ENCODE measurements at regions not wholly inside any gene's neighbourhood (a gene's known extent, or its start where the extent isn't known, plus 50 kb on each side); places are given as distances from the start of the nearest gene placed in this dataset.

DNA sequence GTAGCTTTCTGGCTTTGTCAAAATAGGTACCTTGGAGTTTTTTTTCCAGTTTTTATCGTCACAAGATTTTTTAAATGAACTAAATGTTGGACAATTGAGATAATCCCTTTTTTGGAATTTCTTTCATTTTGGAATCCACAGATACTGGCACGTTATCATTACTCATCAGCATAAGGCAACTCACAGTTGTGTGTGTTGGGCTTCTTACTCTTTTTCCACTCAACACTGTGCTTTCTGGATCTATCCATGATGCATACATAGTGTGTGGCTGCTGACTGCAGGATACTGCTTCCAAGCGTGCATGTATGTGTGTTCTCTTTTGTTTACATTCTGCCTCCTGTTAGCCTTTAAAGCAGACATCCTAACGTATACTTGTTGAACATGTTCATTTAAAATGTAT is 113.5 kb upstream of the FAM9A start:
- TF ChIP-seq, protein P1, sequence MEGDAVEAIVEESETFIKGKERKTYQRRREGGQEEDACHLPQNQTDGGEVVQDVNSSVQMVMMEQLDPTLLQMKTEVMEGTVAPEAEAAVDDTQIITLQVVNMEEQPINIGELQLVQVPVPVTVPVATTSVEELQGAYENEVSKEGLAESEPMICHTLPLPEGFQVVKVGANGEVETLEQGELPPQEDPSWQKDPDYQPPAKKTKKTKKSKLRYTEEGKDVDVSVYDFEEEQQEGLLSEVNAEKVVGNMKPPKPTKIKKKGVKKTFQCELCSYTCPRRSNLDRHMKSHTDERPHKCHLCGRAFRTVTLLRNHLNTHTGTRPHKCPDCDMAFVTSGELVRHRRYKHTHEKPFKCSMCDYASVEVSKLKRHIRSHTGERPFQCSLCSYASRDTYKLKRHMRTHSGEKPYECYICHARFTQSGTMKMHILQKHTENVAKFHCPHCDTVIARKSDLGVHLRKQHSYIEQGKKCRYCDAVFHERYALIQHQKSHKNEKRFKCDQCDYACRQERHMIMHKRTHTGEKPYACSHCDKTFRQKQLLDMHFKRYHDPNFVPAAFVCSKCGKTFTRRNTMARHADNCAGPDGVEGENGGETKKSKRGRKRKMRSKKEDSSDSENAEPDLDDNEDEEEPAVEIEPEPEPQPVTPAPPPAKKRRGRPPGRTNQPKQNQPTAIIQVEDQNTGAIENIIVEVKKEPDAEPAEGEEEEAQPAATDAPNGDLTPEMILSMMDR (IDR thresholded peaks at IDR 0.05): no peak
- H3K36me3 Mint-ChIP-seq (ENCODE audit: low read depth): no peaks in the 10 kb centered on the region
- Histone ChIP-seq H3K9me3 (ENCODE audit: control insufficient read depth in 1 of 2, insufficient read depth in 1 of 2, low read length in 2 of 2) (no peaks in the 10 kb centered on the region), H3K27ac (ENCODE audit: low read depth in 1 of 2, low read length in 2 of 2) (no peak overlapping the region), H3K4me3 (ENCODE audit: low read length) (no peak overlapping the region), H3K36me3 (ENCODE audit: insufficient read depth, low read length) (no peaks in the 10 kb centered on the region), H3K4me1 (ENCODE audit: insufficient read depth, low read length) (no peaks in the 10 kb centered on the region), H3K27me3 (ENCODE audit: control insufficient read depth in 1 of 2, insufficient read depth in 2 of 2, low read length in 2 of 2) (no peaks in the 10 kb centered on the region)
- H3K27ac Mint-ChIP-seq: no peak overlapping the region
- no peaks in the 10 kb centered on the region for H3K27me3 Mint-ChIP-seq
- no peaks in the 10 kb centered on the region for H3K4me1 Mint-ChIP-seq (ENCODE audit: low read depth)
- H3K9me3 Mint-ChIP-seq: no peaks in the 10 kb centered on the region
- no peak overlapping the region for H3K4me3 Mint-ChIP-seq
- intact Hi-C loops (cut with DNase I, micrococcal nuclease): no loop called here
- POLR2A ChIA-PET: no interaction called here
- ATAC-seq (ENCODE audit: poor library complexity) (no peak), DNase-seq (no peak)
- CTCF ChIA-PET: no interaction called here

DNA sequence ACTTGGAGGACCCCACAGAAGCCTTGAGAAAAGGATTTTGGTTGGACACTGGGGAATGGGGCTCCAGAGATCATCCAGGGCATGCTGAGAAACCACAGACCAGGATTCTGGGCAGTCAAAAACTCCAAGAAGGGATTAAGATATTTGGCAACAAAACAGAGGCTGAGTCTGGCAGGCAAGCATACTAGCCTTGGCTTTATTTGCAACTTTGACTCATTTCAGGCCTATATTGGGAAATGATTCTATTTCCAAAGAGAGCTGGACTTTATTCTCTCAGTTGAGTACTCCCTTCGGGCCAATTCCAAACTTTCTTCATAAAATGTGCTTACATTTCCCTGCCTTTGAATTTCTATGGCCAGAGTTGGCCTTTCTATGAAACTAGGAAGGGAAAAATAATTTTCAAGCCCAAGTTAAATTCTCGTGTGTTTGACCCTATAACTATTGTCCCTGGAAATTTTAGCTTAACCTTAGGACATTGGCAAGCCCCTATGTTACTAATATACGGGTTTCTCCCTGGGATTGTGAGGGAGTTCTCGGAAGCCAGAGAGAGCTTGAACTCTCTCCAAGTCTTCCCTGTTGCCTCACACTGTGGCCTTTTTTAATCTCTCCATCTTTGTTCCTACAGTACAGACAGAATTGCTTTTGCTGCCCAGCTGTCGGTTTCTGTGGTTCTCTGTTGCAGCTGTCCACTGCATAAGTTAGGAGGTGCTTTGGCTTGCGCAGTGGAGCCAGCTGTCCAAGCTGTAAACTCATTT is 112.6 kb upstream of the FAM9A start:
- no peak overlapping the region for H3K27ac ChIP-seq (ENCODE audit: low read depth in 1 of 2, low read length in 2 of 2)
- intact Hi-C loops (cut with DNase I, micrococcal nuclease): no loop called here
- no peaks in the 10 kb centered on the region for H3K36me3 Mint-ChIP-seq (ENCODE audit: low read depth)
- no peak for ATAC-seq (ENCODE audit: poor library complexity)
- DNase-seq: no peak
- no peaks in the 10 kb centered on the region for H3K36me3 ChIP-seq (ENCODE audit: insufficient read depth, low read length)
- CTCF ChIA-PET: no interaction called here
- TF ChIP-seq, protein P1 (IDR thresholded peaks at IDR 0.05): no peak
- no peak overlapping the region for H3K4me3 Mint-ChIP-seq
- H3K9me3 ChIP-seq (ENCODE audit: control insufficient read depth in 1 of 2, insufficient read depth in 1 of 2, low read length in 2 of 2): no peaks in the 10 kb centered on the region
- H3K27me3 ChIP-seq (ENCODE audit: control insufficient read depth in 1 of 2, insufficient read depth in 2 of 2, low read length in 2 of 2): no peaks in the 10 kb centered on the region
- H3K4me1 ChIP-seq (ENCODE audit: insufficient read depth, low read length): no peaks in the 10 kb centered on the region
- H3K4me1 Mint-ChIP-seq (ENCODE audit: low read depth): no peaks in the 10 kb centered on the region
- no peaks in the 10 kb centered on the region for H3K9me3 Mint-ChIP-seq
- no peak overlapping the region for H3K4me3 ChIP-seq (ENCODE audit: low read length)
- H3K27ac Mint-ChIP-seq: no peak overlapping the region
- H3K27me3 Mint-ChIP-seq: no peaks in the 10 kb centered on the region
- POLR2A ChIA-PET: no interaction called here

DNA sequence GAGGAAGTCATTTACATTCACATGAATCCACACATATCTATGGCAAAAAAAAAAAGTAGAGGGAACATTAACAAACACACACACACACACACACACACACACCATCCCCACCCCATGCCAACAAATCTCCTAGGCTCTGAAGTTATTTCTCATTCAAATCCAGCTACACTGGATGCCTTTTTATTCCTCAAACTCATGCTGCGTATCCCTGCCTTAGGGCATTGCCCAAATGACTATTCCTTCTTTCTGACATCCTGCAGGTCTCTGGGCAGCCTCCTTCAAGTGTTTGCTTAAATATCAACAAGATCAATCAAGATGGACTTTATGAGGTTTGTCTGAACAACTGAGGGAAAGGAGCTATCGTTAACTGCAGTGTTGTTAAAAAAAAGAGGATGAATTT is 106.5 kb upstream of the FAM9A start:
- intact Hi-C loops (cut with DNase I, micrococcal nuclease): no loop called here
- Histone ChIP-seq H3K4me3 (ENCODE audit: low read length) (no peak overlapping the region), H3K9me3 (ENCODE audit: control insufficient read depth in 1 of 2, insufficient read depth in 1 of 2, low read length in 2 of 2) (no peaks in the 10 kb centered on the region), H3K36me3 (ENCODE audit: insufficient read depth, low read length) (no peaks in the 10 kb centered on the region), H3K27ac (ENCODE audit: low read depth in 1 of 2, low read length in 2 of 2) (no peak overlapping the region), H3K4me1 (ENCODE audit: insufficient read depth, low read length) (no peaks in the 10 kb centered on the region), H3K27me3 (ENCODE audit: control insufficient read depth in 1 of 2, insufficient read depth in 2 of 2, low read length in 2 of 2) (no peaks in the 10 kb centered on the region)
- no peak for ATAC-seq (ENCODE audit: poor library complexity)
- Mint-ChIP-seq H3K27ac (no peak overlapping the region), H3K27me3 (peaks cover 3% of the 10 kb centered on the region), H3K4me1 (ENCODE audit: low read depth) (no peaks in the 10 kb centered on the region), H3K36me3 (ENCODE audit: low read depth) (no peaks in the 10 kb centered on the region), H3K9me3 (no peaks in the 10 kb centered on the region), H3K4me3 (no peak overlapping the region)
- POLR2A ChIA-PET: no interaction called here
- CTCF ChIA-PET: no interaction called here
- no peak for DNase-seq
- TF ChIP-seq, protein P1 (IDR thresholded peaks at IDR 0.05): no peak
